B cell (primary cell): ENCODE measurements at regions not wholly inside any gene's neighbourhood (a gene's known extent, or its start where the extent isn't known, plus 50 kb on each side); places are given as distances from the start of the nearest gene placed in this dataset.

Experiments
- ATAC-seq: fragments of 200-7000 bp; cut with Tn5 transposase; one replicate; pipeline ENCODE4 v1.10.0; 2021; ENCODE audit warnings: low read depth, mild to moderate bottlenecking, moderate number of reproducible peaks, moderate library complexity
- CTCF ChIA-PET: fragments of 350-600 bp; sonication (Branson Sonifier 250); formaldehyde crosslinking; loops from one replicate; lab custom pipeline; 2021; ENCODE audit warnings: antibody characterized with exemption, inconsistent platforms; lab: Charles Lee
- POLR2A ChIA-PET: fragments of 350-600 bp; sonication (Branson Sonifier 250); formaldehyde crosslinking; loops from one replicate; lab custom pipeline; 2021; ENCODE audit warnings: antibody characterized with exemption; lab: Charles Lee
- DNase-seq: peaks from one replicate; pipeline ENCODE4 v3.0.0; 2013
- H2AFZ ChIP-seq: 2 replicates; pipeline ENCODE4 v1.6.1; 2012; ENCODE audit warnings: mild to moderate bottlenecking, low read depth, low read length; ENCODE audit not compliant: insufficient read depth, poor library complexity, severe bottlenecking
- H3K27ac ChIP-seq, 2 donors: 1 replicate in 1 of 2; 2 replicates in 1 of 2; pipeline ENCODE4 v1.5.1; 2012 to 2013; ENCODE audit warnings: low read length in 2 of 2, mild to moderate bottlenecking in 2 of 2, moderate library complexity in 1 of 2
- H3K27me3 ChIP-seq, 4 experiments: fragments of 200-600 bp in 1 of 4; sonication (generic) in 1 of 4; replicated peaks in 1 of 4; 1 replicate in 2 of 4; 2 replicates in 2 of 4; pipeline versions ENCODE4 v1.6.1 to v1.7.0; 2013 to 2016; ENCODE audit warnings: low read length in 3 of 4, mild to moderate bottlenecking in 2 of 4, mixed read lengths in 1 of 4, moderate library complexity in 1 of 4; ENCODE audit not compliant: insufficient read depth in 4 of 4, control insufficient read depth in 3 of 4; ENCODE audit errors: control extremely low read depth in 1 of 4
- H3K36me3 ChIP-seq, 2 experiments: replicated peaks in 1 of 2; 1 replicate in 1 of 2; 2 replicates in 1 of 2; pipeline versions ENCODE4 v1.6.1 to v1.7.1; 2013; ENCODE audit warnings: low read length in 1 of 2; ENCODE audit not compliant: insufficient read depth in 2 of 2, control insufficient read depth in 1 of 2; ENCODE audit errors: control extremely low read depth in 1 of 2, extremely low read depth in 1 of 2
- H3K4me1 ChIP-seq, 2 donors: fragments of 200-600 bp in 1 of 2; sonication (generic) in 1 of 2; 1 replicate in 1 of 2; 2 replicates in 1 of 2; pipeline versions ENCODE4 v1.5.1 to v1.6.1; 2013 to 2017; ENCODE audit warnings: low read length in 2 of 2; ENCODE audit not compliant: control insufficient read depth in 2 of 2, insufficient read depth in 2 of 2
- H3K4me2 ChIP-seq: replicated peaks from 2 replicates; pipeline ENCODE3; 2012; ENCODE audit warnings: mild to moderate bottlenecking, low read depth, low read length; ENCODE audit not compliant: poor library complexity, severe bottlenecking
- H3K4me3 ChIP-seq, 5 experiments: fragments of 200-600 bp in 1 of 5; sonication (generic) in 1 of 5; 1 replicate in 3 of 5; 2 replicates in 2 of 5; pipeline versions ENCODE4 v1.5.1 to v1.7.0; 2011 to 2016; ENCODE audit warnings: low read length in 4 of 5, mild to moderate bottlenecking in 4 of 5, low read depth in 2 of 5, control low read depth in 1 of 5, moderate library complexity in 1 of 5; ENCODE audit not compliant: insufficient read depth in 1 of 5; ENCODE audit errors: control extremely low read depth in 1 of 5, extremely low read depth in 1 of 5
- H3K79me2 ChIP-seq: fragments of 200-600 bp; sonication (generic); one replicate; pipeline ENCODE4 v1.6.0; 2016; ENCODE audit warnings: low read length; ENCODE audit not compliant: control insufficient read depth, insufficient read depth
- H3K9ac ChIP-seq: fragments of 200-600 bp; sonication (generic); 2 replicates; pipeline ENCODE4 v1.6.1; 2017; ENCODE audit warnings: mild to moderate bottlenecking, low read length, moderate library complexity
- H3K9me3 ChIP-seq, 3 donors: one replicate each; pipeline versions ENCODE4 v1.6.1 to v1.7.1; 2013; ENCODE audit warnings: low read length in 2 of 3; ENCODE audit not compliant: control insufficient read depth in 2 of 3, insufficient read depth in 1 of 3; ENCODE audit errors: control extremely low read depth in 1 of 3
- H4K20me1 ChIP-seq: 2 replicates; pipeline ENCODE4 v1.6.0; 2012; ENCODE audit warnings: mild to moderate bottlenecking, low read length; ENCODE audit not compliant: insufficient read depth, control insufficient read depth, poor library complexity, severe bottlenecking
- H3K27ac Mint-ChIP-seq: one replicate; pipeline ENCODE4 v1.8.0; 2021; ENCODE audit warnings: mixed read lengths
- H3K27me3 Mint-ChIP-seq: one replicate; pipeline ENCODE4 v1.8.0; 2021; ENCODE audit warnings: mixed read lengths
- H3K4me1 Mint-ChIP-seq: one replicate; pipeline ENCODE4 v1.8.0; 2021; ENCODE audit warnings: mixed read lengths
- H3K4me3 Mint-ChIP-seq: one replicate; pipeline ENCODE4 v1.8.0; 2021; ENCODE audit warnings: mixed read lengths
- H3K9me3 Mint-ChIP-seq: one replicate; pipeline ENCODE4 v1.8.0; 2022; ENCODE audit warnings: mixed read lengths; ENCODE audit not compliant: insufficient read depth
- EZH2 ChIP-seq: IDR thresholded peaks from 2 replicates; pipeline ENCODE4 v1.6.1; 2012; ENCODE audit warnings: borderline replicate concordance, low read depth, mild to moderate bottlenecking, moderate library complexity, low read length; ENCODE audit not compliant: insufficient read depth, poor library complexity, severe bottlenecking
- WGBS: methylation state at CpG from one replicate; pipeline ENCODE4 v1.1.5; 2013; ENCODE audit warnings: missing lambda C conversion rate; ENCODE audit not compliant: insufficient coverage; 5-methylcytosine and 5-hydroxymethylcytosine counted together
- intact Hi-C: fragments of 100-400 bp; cut with micrococcal nuclease; formaldehyde crosslinking; loops from one replicate; pipeline ENCODE4 v1.10.0; 2022
- TF ChIP-seq, protein P1 (sequence below): fragments of 200-600 bp; IDR thresholded peaks from one replicate; pipeline ENCODE4 v1.8.0; 2022; ENCODE audit warnings: antibody characterized with exemption, mild to moderate bottlenecking

DNA sequence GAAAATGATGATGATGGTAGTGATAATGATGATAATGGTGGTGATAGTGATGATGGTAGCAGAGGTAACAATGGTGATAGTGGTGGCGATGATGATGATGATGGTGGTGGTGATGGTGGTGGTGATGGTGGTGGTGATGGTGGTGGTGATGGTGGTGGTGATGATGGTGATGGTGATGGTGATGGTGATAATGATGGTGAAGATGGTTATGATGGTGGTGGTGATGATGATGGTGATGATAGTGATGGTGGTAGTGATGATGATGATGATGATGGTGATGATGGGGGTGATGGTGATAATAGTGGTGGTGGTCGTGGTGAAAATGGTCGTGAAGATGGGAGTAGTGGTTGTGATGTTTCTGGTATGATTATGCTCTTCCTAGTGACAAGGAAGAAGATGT, 581.8 kb downstream of the HS3ST4 start:
- CTCF ChIA-PET = no interaction called here
- WGBS = 85% methylated on average over 3 of the region's 3 CpGs
- no peak overlapping the region for H3K27ac Mint-ChIP-seq
- Histone ChIP-seq H3K27ac (no peak overlapping the region), H4K20me1 (no peaks in the 10 kb centered on the region), H3K9me3 (no peaks in the 10 kb centered on the region), H3K4me1 (no peaks in the 10 kb centered on the region), H2AFZ (no peak overlapping the region), H3K9ac (no peak overlapping the region), H3K79me2 (no peaks in the 10 kb centered on the region), H3K36me3 (no peaks in the 10 kb centered on the region), H3K27me3 (no peaks in the 10 kb centered on the region), H3K4me3 (no peak overlapping the region), H3K4me2 (no peak overlapping the region)
- ATAC-seq = no peak
- H3K4me3 Mint-ChIP-seq = no peak overlapping the region
- peaks cover 4% of the 10 kb centered on the region for H3K27me3 Mint-ChIP-seq
- peaks cover 6% of the 10 kb centered on the region for H3K4me1 Mint-ChIP-seq
- POLR2A ChIA-PET = no interaction called here
- intact Hi-C loops = no loop called here
- no peak for DNase-seq
- H3K9me3 Mint-ChIP-seq = no peaks in the 10 kb centered on the region
- TF ChIP-seq EZH2 = no peak
- TF ChIP-seq, protein P1, sequence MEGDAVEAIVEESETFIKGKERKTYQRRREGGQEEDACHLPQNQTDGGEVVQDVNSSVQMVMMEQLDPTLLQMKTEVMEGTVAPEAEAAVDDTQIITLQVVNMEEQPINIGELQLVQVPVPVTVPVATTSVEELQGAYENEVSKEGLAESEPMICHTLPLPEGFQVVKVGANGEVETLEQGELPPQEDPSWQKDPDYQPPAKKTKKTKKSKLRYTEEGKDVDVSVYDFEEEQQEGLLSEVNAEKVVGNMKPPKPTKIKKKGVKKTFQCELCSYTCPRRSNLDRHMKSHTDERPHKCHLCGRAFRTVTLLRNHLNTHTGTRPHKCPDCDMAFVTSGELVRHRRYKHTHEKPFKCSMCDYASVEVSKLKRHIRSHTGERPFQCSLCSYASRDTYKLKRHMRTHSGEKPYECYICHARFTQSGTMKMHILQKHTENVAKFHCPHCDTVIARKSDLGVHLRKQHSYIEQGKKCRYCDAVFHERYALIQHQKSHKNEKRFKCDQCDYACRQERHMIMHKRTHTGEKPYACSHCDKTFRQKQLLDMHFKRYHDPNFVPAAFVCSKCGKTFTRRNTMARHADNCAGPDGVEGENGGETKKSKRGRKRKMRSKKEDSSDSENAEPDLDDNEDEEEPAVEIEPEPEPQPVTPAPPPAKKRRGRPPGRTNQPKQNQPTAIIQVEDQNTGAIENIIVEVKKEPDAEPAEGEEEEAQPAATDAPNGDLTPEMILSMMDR = no peak

DNA sequence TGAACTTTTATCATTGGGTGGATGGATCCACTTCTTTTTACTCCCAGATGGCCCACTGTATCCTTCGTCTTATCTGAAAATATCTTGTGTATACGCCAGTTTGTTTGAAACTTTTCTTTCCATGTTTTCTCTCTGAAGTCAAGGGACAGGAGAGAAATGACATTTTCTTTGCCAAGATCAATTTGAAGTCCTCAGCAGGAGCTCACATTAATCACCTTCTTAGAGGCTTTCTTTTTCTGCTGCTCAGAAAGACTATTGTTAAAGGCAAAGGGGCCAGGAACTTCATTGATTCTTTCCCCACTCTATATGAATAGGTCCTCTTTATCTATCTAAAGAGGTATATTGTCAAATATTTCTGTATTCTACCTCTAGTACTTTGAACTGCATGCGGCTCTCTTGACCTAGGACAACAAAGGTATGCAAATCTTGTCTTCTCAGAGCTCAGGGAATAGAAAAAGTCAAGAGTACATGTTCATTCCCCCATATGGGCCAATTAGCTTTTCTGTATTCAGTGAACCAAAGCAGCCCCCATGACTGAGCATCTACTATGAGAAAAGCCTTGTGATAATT, 583.3 kb downstream of the HS3ST4 start:
- ChIA-PET CTCF (no interaction called here), POLR2A (no interaction called here)
- Histone ChIP-seq H3K4me1 (no peaks in the 10 kb centered on the region), H4K20me1 (no peaks in the 10 kb centered on the region), H3K9me3 (peaks cover 0 to 4% (median under 1%) of the 10 kb centered on the region in 3 donors), H3K4me2 (no peak overlapping the region), H3K9ac (no peak overlapping the region), H3K4me3 (no peak overlapping the region), H2AFZ (no peak overlapping the region), H3K27me3 (no peaks in the 10 kb centered on the region), H3K27ac (no peak overlapping the region), H3K79me2 (no peaks in the 10 kb centered on the region), H3K36me3 (no peaks in the 10 kb centered on the region)
- Mint-ChIP-seq H3K27me3 (peaks cover 4% of the 10 kb centered on the region), H3K27ac (no peak overlapping the region), H3K9me3 (no peaks in the 10 kb centered on the region), H3K4me3 (no peak overlapping the region), H3K4me1 (no peaks in the 10 kb centered on the region)
- TF ChIP-seq, protein P1 = no peak
- TF ChIP-seq EZH2 = no peak
- 50% methylated on average over 1 of the region's 3 CpGs for WGBS
- no peak for DNase-seq
- no peak for ATAC-seq
- intact Hi-C loops = no loop called here
